ENCODE measurements at regions not wholly inside any gene's neighbourhood (a gene's known extent, or its start where the extent isn't known, plus 50 kb on each side); places are given as distances from the start of the nearest gene placed in this dataset.

GRCh38 chrX:23115651-23116050, 115.9 kb downstream of the DDX53 start:
- no peak overlapping the region for H3K27ac ChIP-seq
- TF ChIP-seq CTCF (conservative IDR thresholded peaks at IDR 0.05) = no peak

DNA sequence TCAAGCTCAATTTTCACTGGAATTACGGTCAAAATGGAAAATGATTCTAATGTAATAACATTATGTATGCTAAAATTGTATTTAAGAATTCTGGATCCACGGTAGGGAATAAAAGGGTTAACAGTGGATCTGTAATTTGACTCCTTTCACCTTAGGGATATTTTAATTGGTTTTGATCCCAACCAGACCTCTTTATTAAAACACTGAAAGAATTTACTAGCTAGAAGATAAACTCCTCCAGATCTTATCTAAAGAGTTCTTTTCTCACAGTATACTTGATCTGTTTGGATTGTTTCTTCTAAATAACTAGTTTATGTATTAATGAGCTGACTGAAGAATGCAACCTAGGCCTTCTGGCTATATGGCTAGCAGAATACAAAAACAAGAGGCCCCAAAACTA, 118.4 kb downstream of the DDX53 start:
- no peak overlapping the region for H3K27ac ChIP-seq
- TF ChIP-seq CTCF (conservative IDR thresholded peaks at IDR 0.05) = no peak

DNA sequence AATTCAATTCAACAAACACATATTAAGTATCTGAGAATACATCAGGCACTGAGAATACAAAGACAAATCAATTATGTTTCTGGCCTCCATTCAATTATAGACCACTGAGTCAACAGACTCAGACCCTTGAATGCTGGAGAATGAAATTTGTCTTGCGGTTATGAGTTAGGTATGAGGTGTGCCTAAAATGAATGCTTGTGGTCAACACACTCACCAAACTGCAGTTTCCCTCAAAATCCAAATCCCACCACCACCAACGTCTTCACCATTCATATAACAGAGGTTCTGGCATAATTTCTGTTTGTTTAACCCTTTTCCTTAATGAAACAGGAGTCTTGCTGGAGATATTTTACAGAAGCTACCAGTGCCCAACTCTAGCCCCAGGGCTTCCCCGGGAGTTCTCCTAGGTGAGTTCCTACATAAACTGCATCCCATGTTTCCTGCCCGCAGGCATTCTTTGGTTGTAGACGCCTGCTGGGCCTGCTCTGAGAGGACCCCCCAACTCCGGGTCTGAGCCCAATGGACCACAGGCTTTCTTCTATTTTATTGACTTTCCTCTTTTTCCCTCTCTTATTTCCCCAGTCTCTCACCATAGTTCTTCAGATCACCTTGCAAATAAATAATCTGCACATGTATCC, 119.2 kb downstream of the DDX53 start:
- no peak overlapping the region for H3K27ac ChIP-seq
- TF ChIP-seq CTCF (conservative IDR thresholded peaks at IDR 0.05) = no peak

DNA sequence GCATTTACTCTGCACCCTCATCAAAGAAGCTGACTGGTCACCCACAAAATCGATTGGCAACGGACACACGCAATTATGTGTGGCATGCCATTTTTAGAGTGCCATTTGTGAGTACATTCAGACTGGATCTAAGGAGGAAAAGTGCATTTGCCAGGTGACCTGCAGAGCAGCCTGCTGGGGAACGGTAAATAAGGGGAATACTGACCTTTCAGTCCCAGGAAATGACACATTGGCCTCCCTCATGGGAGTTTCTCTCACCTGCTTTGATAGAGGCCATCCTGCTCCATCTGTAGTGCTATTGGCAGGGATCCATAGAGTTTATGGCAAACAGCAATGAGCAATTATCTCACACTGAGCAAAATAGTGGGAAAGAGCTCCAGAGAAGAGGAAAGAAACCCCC, 127.8 kb downstream of the DDX53 start:
- H3K27ac ChIP-seq = no peak overlapping the region
- TF ChIP-seq CTCF (conservative IDR thresholded peaks at IDR 0.05) = no peak

GRCh38 chrX:23133551-23133950, 133.8 kb downstream of the DDX53 start:
- no peak for TF ChIP-seq CTCF (conservative IDR thresholded peaks at IDR 0.05)
- no peak overlapping the region for H3K27ac ChIP-seq

GRCh38 chrX:23134136-23134535, 134.4 kb downstream of the DDX53 start:
- no peak overlapping the region for H3K27ac ChIP-seq

GRCh38 chrX:23136816-23137215, 137.1 kb downstream of the DDX53 start:
- H3K27ac ChIP-seq = no peak overlapping the region
- no peak for TF ChIP-seq CTCF (conservative IDR thresholded peaks at IDR 0.05)

More at GRCh38 chrX:23134136-23134535, 134.4 kb downstream of the DDX53 start:
- no peak for TF ChIP-seq CTCF (conservative IDR thresholded peaks at IDR 0.05)
